BJ (cell line): ENCODE measurements at regions not wholly inside any gene's neighbourhood (a gene's known extent, or its start where the extent isn't known, plus 50 kb on each side); places are given as distances from the start of the nearest gene placed in this dataset.

Experiments used
- CTCF ChIA-PET: fragments of 350-600 bp; formaldehyde crosslinking; extraction: SDS; loops from one replicate; lab custom pipeline; 2021; ENCODE audit warnings: antibody characterized with exemption, inconsistent platforms; lab: Yijun Ruan, JAX
- POLR2A ChIA-PET: fragments of 300-600 bp; sonication (Branson Sonifier 250); formaldehyde crosslinking; extraction: SDS; loops from one replicate; lab custom pipeline; 2021; ENCODE audit warnings: antibody characterized with exemption; lab: Charles Lee
- DNase-seq: peaks from one replicate; pipeline ENCODE4 v3.0.0-alpha.2; 2011; ENCODE audit warnings: low read depth
- H3K27me3 ChIP-seq: 2 replicates; pipeline ENCODE4 v1.6.0; 2011; ENCODE audit warnings: low read length; ENCODE audit not compliant: control insufficient read depth, insufficient read depth
- H3K36me3 ChIP-seq: 2 replicates; pipeline ENCODE4 v1.5.1; 2011; ENCODE audit warnings: low read length; ENCODE audit not compliant: control insufficient read depth, insufficient read depth
- H3K4me3 ChIP-seq: 2 replicates; pipeline ENCODE4 v1.5.1; 2011; ENCODE audit warnings: low read depth, mild to moderate bottlenecking, control low read depth, low read length
- TF ChIP-seq, protein P1 (sequence below): IDR thresholded peaks from 2 replicates; pipeline ENCODE4 v1.5.1; 2011; ENCODE audit warnings: low read depth, mild to moderate bottlenecking, control low read depth, inconsistent platforms, low read length, moderate library complexity; ENCODE audit not compliant: insufficient read depth

DNA sequence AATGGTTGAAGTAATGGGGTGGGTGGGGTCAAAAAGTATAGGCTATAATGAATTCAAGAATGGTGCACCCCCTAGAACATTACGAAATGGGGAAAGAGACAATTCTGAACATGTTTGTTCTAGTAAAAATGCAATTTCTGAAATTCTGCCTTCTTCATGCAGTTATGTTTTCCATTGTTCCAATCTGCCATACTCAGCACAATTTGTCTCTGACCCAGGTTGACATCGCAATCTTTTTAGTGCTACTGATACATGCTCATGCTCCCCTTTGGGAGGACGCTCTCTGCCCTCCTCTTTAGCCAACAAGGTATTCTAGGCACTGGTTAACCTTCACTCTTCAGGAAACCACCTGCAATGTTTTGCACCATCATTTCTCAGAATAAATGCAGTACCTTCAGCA lies 1303.9 kb upstream of the PIK3C3 start:
- Histone ChIP-seq H3K27me3 (no peaks in the 10 kb centered on the region), H3K36me3 (no peaks in the 10 kb centered on the region), H3K4me3 (no peak overlapping the region)
- ChIA-PET POLR2A (no interaction called here), CTCF (no interaction called here)
- DNase-seq, result no peak
- TF ChIP-seq, protein P1, sequence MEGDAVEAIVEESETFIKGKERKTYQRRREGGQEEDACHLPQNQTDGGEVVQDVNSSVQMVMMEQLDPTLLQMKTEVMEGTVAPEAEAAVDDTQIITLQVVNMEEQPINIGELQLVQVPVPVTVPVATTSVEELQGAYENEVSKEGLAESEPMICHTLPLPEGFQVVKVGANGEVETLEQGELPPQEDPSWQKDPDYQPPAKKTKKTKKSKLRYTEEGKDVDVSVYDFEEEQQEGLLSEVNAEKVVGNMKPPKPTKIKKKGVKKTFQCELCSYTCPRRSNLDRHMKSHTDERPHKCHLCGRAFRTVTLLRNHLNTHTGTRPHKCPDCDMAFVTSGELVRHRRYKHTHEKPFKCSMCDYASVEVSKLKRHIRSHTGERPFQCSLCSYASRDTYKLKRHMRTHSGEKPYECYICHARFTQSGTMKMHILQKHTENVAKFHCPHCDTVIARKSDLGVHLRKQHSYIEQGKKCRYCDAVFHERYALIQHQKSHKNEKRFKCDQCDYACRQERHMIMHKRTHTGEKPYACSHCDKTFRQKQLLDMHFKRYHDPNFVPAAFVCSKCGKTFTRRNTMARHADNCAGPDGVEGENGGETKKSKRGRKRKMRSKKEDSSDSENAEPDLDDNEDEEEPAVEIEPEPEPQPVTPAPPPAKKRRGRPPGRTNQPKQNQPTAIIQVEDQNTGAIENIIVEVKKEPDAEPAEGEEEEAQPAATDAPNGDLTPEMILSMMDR, result no peak

DNA sequence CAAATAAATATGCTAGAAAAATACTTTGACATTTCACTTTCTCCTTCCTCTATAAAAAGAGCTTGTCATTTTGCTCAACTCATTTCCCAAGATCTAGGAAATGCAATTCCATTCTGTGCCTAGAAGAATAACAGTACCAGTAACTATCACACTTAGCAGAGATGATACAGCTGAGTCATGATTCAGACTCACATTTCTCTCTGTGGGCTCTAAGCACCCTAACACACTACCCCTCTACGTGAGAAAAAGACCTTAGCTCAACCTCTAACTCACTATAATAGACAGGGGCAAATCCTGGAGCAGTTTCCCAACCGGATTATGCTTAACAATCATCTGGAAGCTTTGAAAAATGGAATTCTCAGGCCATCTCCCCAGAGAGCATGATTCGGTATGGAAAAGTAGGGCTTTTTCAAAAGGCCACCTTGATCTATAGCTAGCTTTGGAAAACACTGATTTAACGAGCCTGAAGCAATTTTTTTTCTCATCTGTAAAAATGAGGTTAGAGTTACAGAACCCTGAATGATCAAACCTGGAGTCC lies 1312.3 kb upstream of the PIK3C3 start:
- DNase-seq, result no peak
- ChIA-PET POLR2A (no interaction called here), CTCF (interaction anchor here (1.0 kb wide), 1 partner anchor 24 kb away, joined by 3 read pairs; no protein-coding TSS in a partner anchor)
- H3K4me3 ChIP-seq, result no peak overlapping the region
- H3K27me3 ChIP-seq, result no peaks in the 10 kb centered on the region
- TF ChIP-seq, protein P1, result no peak
- no peaks in the 10 kb centered on the region for H3K36me3 ChIP-seq

DNA sequence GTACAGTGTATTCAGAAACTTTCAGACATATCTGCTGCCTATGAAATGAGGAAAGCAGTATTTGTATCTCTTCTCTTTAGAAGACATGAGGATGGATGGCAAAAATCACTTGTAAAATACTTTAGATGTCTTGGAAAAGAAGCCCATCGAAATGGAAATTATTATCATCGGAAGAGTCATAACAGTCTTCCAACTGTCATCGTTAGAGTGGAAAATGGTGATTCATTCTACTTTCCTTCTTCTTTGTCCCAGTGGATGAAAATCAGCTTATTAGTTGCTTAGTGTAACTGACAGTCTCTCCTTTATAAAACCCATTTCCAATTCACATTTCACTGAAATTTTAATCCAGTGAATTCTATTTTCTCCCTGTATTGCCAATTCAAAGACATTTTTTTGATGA lies 1323.7 kb upstream of the PIK3C3 start:
- Histone ChIP-seq H3K27me3 (no peaks in the 10 kb centered on the region), H3K4me3 (no peak overlapping the region), H3K36me3 (no peaks in the 10 kb centered on the region)
- CTCF ChIA-PET, result no interaction called here
- POLR2A ChIA-PET, result no interaction called here
- TF ChIP-seq, protein P1, result no peak
- no peak for DNase-seq

DNA sequence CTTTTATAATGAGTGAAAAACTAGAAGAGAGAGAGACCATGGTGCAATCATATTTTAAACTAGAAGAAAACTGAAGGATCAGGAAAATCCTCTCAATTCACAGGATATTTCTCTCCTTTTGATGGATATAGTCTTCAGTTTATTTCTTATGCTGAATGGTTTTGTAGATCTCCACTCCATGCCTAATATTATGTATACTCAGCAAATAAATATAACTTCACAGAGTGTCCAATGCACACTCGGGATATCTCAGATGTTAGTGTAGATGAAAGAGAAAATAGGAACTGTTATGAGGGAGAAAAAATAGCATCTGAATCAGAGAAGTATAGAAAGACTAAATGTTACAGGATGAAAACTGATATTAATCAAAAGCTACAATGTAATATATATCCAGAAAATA lies 1324.5 kb upstream of the PIK3C3 start:
- no peaks in the 10 kb centered on the region for H3K36me3 ChIP-seq
- ChIA-PET POLR2A (no interaction called here), CTCF (no interaction called here)
- H3K27me3 ChIP-seq, result no peaks in the 10 kb centered on the region
- no peak for DNase-seq
- no peak overlapping the region for H3K4me3 ChIP-seq
- TF ChIP-seq, protein P1, result no peak

DNA sequence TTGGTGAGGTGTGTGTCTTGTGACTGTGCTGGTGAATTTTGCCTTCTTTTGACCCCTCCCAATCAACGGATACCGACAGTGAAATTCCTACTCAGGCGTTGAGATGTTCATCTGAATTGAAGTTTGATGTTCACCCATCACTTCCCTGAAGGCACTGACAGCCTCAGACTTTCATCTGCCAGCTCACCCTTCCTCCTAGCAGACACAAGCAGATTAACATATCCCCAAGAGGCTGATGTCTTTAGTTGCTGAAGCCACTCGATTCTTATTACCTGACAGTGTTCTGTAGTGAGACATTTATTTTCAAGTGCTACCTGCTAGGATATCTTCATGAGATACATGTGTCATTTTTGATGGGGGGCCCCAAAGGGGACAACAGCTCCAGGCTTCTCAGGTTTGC lies 1330.1 kb upstream of the PIK3C3 start:
- CTCF ChIA-PET, result no interaction called here
- POLR2A ChIA-PET, result no interaction called here
- Histone ChIP-seq H3K27me3 (no peaks in the 10 kb centered on the region), H3K4me3 (no peak overlapping the region), H3K36me3 (no peaks in the 10 kb centered on the region)
- TF ChIP-seq, protein P1, result no peak
- DNase-seq, result no peak
